ENCODE measurements at regions not wholly inside any gene's neighbourhood (a gene's known extent, or its start where the extent isn't known, plus 50 kb on each side); places are given as distances from the start of the nearest gene placed in this dataset.

- no peak overlapping the region for H4K5ac ChIP-seq (ENCODE audit: insufficient read length, low read depth, low read length)
Measured at GRCh38 chr2:134154246-134154645, 99.6 kb upstream of the MGAT5 start.

More at GRCh38 chr2:134154246-134154645, 99.6 kb upstream of the MGAT5 start:
- Histone ChIP-seq H3K27ac (ENCODE audit: insufficient read length, low read depth, low read length) (no peak overlapping the region), H3K56ac (ENCODE audit: insufficient read length, low read depth, low read length) (no peak overlapping the region), H3K9ac (ENCODE audit: extremely low read depth, insufficient read length, low read length) (no peak overlapping the region), H4K20me1 (ENCODE audit: control insufficient read depth, insufficient read depth, insufficient read length) (no peaks in the 10 kb centered on the region), H3T11ph (ENCODE audit: low read length) (no peak overlapping the region), H3K4me2 (ENCODE audit: insufficient read depth, insufficient read length, low read length) (no peak overlapping the region), H2BK12ac (ENCODE audit: insufficient read length, low read depth, low read length) (no peak overlapping the region), H3K79me1 (ENCODE audit: insufficient read depth, low read depth, low read length, poor library complexity, severe bottlenecking) (peaks cover 7% of the 10 kb centered on the region), H2AK5ac (ENCODE audit: insufficient read length, low read length) (no peak overlapping the region), H3K4ac (ENCODE audit: low read depth, low read length) (no peak overlapping the region), H2BK120ac (ENCODE audit: low read depth, low read length, poor library complexity, severe bottlenecking) (no peak overlapping the region), H3K27me3 (ENCODE audit: insufficient read depth, low read length) (no peaks in the 10 kb centered on the region), H4K8ac (replicated peaks; ENCODE audit: insufficient read length, low read depth, low read length) (no peak overlapping the region), H2AFZ (ENCODE audit: low read length) (no peak overlapping the region), H3K4me1 (ENCODE audit: insufficient read depth, low read length) (no peaks in the 10 kb centered on the region), H3K23ac (ENCODE audit: insufficient read length, low read depth, low read length) (no peak overlapping the region), H3K14ac (ENCODE audit: insufficient read depth, low read length) (no peak overlapping the region), H2BK5ac (ENCODE audit: insufficient read length, low read length) (no peak overlapping the region), H2BK20ac (ENCODE audit: low read depth, low read length, poor library complexity, severe bottlenecking) (no peak overlapping the region), H4K91ac (ENCODE audit: insufficient read length, low read depth, low read length) (no peak overlapping the region), H3K79me2 (ENCODE audit: insufficient read depth, low read length) (0 out of 2 replicates have a peak, but pooled peaks cover 3% of the 10 kb centered on the region), H3K18ac (ENCODE audit: insufficient read length, low read depth, low read length) (no peak overlapping the region), H3K9me3 (ENCODE audit: control insufficient read depth, low read depth, low read length) (no peaks in the 10 kb centered on the region), H2BK15ac (ENCODE audit: low read depth, low read length) (no peak overlapping the region), H3K23me2 (ENCODE audit: insufficient read length, low read depth, low read length, poor library complexity, severe bottlenecking) (no peaks in the 10 kb centered on the region)
- Mint-ChIP-seq H3K9me3 (peaks cover 0 to 4% of the 10 kb centered on the region in 2 experiments; a peak in 2 of 5 replicates), H3K36me3 (ENCODE audit: insufficient read depth in 1 of 3, low read depth in 3 of 3) (peaks cover 7 to 25% (median 12%) of the 10 kb centered on the region in 3 experiments; a peak in 6 of 7 replicates), H3K27me3 (ENCODE audit: low read depth) (no peaks in the 10 kb centered on the region), H3K27ac (no peak overlapping the region), H3K4me1 (peaks cover 30 to 38% of the 10 kb centered on the region in 2 experiments), H3K4me3 (no peak overlapping the region)
- no peak for DNase-seq
- no peak for TF ChIP-seq CTCF (conservative IDR thresholded peaks at IDR 0.05)
- no CpG with 5 or more reads among the region's 7 CpGs for WGBS (ENCODE audit: extremely low coverage, insufficient read length, low lambda C conversion rate)
